GM21447 (cell line): ENCODE measurements at regions not wholly inside any gene's neighbourhood (a gene's known extent, or its start where the extent isn't known, plus 50 kb on each side); places are given as distances from the start of the nearest gene placed in this dataset.

ENCODE experiments used
- ATAC-seq: cut with Tn5 transposase; IDR thresholded peaks from one replicate; pipeline ENCODE4 v1.9.1; 2021; ENCODE audit not compliant: unreplicated experiment

DNA sequence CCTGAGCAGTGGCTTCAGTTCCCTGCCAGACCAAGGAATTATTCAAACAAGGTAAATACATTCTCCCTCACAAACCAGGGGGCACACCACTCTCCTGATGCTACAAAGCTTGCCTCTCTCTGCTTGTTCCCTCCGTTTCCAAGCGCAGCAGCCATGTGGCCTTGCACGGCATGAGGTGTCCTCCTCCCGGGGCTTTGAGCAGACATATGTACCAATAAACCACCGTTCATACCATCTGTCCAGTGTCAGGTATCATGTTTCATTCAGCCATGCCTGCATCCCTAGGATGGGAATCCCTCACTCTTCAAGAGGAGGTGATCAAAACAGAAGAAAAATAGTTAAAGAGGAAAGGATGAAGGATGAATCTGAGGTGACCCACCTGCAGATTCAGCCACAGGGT lies 282.7 kb downstream of the ENC1 start:
- no peak for ATAC-seq

DNA sequence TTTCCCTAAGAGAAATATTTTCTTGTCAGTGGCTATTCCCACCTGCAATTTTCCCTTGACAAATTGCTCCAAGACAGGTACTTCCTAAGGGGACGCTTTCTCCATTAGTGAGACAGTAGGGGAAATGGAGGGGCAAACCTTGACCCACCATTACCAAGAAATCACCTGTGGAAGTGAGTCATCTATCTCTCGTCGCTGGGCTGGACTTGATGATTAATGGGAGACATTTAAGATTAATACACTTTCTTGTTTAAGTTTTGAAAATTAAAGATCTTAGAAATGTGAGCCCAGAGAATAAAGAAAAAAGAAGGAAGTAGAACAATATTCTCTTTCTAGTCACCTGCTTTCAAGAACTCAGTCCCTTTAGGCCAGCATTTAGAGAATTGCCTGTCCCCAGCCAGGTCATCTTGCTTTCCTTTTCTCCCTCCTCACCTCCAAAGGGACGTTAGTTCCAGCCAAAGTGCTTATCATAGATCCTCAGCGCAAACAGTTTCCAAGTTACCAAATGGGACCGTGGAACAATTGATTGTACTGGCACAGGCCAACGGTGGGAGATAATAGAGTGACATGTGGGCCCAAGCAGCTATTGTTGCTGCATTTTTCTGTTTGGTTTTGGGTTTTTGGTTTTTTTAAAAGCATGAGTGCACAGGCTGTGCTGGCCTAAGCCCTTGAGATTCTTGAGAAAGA lies 284.4 kb downstream of the ENC1 start:
- no peak for ATAC-seq

DNA sequence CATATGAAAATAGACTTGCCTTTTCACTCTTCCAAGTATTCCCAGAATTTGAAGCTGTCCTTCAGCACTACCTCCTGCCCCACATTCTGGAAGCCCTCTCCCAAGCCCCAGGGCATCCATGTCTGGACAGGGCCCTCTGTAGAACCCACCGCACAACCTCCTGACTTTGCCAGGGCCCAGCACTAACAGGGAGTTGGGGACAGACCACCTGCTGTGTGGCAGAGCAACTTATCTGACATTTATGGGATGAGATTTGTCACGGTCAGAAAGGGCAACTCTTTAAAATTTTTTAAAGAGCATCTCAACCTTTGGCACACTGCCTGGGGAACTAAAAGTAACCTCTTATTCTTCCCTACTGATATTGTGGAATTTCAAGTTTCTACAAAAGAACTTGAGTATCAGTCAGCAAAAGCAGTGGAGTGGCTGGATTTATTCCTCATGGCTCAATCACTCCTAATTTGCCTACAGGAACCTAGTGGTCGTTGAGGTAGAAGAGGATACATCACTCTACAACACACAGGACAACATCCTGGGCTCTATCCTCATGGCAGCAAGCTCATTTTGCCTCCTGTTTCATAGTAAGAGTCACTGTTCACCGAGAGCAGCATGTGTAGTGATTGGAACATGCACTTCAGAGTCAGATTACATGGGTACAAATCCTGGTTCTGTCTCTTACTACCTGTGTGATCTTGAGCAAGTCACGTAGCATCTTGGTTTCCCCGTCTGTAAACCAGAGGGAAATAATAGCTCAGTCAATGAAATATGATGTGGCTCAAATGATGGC lies 285.3 kb downstream of the ENC1 start:
- ATAC-seq: no peak

DNA sequence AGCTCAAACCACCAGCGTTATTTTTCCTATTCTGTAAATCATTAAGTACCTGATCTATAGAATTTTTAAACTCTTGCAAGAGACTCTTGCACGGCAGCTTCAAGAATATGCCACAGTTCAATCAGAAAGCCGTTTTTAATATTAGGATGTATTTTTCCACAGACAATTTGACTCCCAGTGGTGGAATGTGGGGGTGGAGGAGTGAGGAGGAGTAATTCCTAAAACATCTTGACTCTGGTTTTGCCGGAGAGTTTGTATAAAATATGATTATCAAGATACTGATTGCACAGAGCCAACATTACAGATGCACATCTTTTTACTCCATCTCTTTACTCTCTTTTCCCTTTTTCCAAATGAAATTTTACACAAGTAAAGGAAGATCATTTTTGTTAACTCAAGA lies 288.3 kb downstream of the ENC1 start:
- no peak for ATAC-seq

DNA sequence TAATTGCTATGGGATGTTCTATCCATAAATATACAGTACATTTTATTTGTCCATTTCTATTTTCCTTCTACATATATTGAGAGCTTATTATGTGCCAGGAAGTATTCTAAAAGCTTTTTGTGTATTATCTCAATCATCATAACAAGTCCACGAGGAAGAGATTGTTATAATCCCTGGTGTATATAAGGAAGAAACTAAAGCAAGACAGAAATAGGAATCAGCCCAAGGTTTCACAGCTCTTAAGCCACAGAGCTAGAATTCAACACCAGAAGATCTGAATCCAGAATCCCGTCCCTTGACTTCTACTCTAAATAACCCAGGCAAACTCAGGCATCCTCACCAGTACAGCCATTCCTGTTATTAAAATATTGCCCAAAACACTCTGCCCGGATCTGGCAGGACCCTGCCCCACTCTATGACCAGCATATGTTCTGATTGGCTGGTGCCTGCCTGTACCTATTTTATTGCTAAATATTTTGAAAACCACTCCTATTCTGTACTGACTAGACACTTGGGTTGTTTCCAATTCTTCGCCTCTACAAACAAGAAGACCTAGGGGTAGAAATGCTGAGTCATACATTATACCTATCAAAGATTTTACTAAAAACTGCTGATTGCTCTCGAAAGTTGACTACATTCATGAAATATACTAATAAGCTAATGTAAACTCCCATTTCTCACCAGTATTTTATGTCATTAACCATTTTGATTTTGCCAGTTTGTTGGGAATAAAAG lies 297.4 kb downstream of the ENC1 start:
- ATAC-seq: no peak

GRCh38 chr5:74342182-74342581 lies 298.3 kb downstream of the ENC1 start:
- no peak for ATAC-seq

DNA sequence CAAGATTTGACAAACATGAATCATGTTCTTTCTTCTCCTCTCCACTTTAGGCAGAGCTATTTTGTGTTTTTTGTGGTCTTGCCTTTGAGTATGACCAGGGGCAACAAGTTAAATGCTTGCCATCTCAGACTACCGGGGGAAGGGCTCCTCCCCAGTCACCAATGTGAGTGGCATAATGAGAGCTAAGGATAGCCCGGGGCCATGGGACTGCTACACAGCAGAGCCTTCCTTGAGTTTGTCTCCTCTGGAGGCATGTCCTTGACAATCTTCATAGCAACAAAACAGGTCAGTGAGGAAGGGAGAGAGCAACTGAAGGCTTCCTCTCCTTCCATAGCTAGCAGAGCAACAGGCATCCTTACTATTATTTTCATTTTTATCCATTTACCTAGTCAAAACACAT lies 299.3 kb downstream of the ENC1 start:
- ATAC-seq: no peak

DNA sequence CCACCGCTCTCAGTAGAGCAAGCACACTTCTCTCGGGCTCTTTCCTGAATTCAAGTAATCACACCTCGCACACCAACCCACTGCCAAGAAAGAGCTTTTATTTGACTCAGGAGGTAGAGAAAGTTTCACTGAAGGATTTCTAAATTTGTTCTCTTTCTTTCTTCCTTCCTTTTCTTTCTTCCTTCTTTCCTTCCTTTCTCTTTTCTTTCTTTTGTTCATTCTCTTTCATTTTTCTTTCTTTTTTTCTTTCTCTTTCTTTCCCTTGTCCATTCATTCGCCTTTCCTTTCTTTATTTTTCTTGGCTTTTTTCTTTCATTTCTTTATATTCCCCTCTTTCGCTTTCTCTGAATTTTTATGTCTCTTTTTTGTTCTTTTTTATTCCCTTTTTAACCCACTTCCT lies 300.1 kb downstream of the ENC1 start:
- ATAC-seq: no peak

DNA sequence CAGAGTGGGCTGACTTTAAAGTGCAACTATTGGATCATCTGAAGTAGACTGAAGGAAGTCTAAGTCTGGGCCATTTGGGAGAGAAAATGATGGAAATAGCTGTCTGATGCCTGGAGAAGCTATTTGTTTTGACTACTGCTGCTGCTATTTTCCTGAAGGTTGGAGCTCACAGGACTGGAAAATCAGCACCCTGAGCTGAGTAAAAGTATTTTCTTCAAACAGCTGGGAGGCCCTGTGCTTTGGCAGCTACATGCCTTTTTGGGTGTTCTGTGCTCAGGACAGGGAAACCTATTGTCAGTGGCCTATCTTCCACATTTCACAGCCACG lies 302.6 kb downstream of the ENC1 start:
- ATAC-seq: no peak

DNA sequence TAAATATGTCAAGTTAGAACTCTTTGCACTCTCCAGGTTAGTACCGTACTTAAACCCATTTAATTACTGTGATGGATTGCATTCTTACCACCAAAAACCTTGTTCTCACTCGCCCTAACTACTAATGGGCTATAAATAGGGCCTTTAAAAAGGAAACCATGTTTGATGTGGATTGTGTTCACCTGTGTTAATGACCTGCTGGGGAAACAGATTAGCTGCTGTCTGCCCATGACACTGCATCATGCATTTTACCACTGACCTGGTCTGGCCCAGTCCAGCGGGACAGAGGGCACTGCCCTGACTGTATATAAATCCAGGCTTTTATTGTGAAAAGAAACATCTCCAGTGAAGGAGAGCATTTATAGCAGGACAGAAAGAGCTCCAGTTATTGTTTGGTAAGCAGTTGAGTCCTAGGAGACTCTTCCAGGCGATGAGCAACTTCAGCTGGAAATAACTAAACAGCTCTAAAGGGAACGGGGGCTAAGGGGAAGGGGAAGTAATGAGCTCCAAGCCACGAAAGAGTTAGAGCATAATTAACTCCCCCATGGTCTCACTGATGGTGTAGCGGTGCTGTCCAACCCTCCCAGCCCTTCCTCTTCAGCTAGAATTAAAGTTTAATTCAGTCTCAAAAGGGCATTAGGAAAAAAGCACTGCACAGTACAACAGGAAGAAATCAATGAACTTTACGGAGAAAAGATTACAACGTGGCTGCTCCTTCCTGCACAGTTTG lies 303.1 kb downstream of the ENC1 start:
- ATAC-seq: no peak

DNA sequence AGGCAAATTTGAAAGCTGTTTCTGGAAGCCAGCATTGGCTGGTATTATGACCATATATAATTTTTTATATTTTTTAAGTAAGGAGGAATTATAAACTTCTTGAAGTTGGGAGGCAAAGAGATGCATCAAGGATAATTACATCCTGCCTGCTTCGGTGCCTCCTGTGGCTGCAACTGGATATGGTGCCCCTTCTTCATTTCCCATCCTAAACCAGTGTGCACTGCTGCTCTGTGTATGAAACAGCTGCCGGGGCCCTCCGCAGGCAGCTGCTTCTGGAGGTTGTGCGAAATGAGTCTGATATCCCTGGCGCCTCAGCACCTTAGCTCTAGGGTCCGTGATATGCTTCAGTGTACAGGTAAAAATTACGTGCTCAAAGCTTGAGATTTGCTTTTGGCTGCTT lies 304.2 kb downstream of the ENC1 start:
- ATAC-seq: no peak

GRCh38 chr5:74334762-74335384 lies 305.7 kb downstream of the ENC1 start:
- no peak for ATAC-seq

- ATAC-seq: no peak
These were observed 306.3 kb downstream of the ENC1 start for GRCh38 chr5:74334062-74334761.

GRCh38 chr5:74333430-74333829 lies 307.1 kb downstream of the ENC1 start:
- no peak for ATAC-seq

DNA sequence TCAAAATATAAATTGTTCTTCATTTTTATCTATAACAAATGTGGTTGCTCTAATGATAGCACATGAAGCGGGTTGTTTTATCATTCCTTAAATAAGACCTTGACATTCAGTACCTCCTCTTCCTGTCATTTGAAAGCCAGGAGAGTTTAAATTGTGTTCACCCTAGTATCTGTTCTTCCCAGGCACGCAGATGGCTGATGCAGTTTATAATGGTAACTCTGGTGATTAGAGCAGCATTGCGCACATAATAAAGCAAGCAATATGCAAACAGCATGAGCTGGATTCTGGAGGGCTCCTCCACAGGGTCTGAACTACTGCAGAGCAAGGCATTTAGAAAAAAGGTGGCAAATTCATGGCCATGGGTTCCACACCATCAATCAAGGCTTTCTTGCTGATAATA lies 307.8 kb downstream of the ENC1 start:
- ATAC-seq: no peak

DNA sequence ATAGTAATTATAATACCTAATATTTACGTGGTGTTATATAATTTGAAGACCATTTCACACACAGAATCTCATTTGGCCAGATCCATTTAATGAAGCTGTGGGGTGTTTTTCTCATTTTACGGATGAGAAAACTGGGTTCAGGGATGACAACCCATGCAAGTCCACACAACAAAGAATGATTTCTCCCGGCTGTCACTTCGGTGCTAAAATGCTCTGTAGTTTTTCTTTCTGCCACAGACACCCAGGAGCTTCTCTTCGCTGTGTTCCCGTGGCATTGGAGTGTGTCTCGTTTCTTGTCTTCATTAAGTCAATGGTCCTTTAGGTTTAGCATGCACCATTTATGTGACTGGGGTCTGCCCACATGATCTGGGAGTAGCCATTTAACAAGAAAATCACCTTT lies 308.5 kb downstream of the ENC1 start:
- ATAC-seq: no peak

DNA sequence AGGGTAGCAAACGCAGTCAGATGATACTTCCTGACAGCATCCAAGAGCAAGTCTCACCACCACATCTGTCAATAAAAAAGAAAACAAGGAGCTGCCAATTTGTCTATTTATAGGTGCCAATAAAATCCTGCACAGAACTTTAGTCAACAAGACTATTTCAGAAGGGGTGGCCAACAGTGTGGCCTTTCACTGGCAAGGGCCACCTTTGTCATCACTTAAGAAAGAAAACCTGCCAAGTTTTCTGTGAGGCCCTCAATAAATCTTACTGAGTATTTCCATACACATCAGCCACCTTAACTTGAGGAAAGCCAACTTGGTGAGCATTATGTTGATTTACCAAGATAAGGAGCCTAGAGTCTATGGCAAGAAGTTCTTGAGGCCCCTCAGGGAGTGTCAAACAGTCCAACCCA lies 312.3 kb downstream of the ENC1 start:
- no peak for ATAC-seq

DNA sequence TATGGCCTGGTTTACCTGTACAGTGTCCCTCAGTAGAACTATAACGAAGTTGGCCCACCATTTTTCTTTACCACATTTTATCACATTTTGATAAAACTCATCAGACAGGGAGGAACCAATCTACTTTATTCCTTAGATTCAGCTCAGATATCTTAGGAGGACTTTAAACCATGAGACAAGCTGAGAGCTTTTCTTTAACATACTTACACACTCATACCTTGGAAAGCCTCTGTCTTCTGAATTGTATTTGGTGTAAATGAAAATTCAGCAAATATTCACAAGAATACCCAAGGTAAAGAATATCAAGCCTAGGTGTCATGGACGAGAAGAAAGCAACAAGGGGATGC lies 313.2 kb downstream of the ENC1 start:
- no peak for ATAC-seq

DNA sequence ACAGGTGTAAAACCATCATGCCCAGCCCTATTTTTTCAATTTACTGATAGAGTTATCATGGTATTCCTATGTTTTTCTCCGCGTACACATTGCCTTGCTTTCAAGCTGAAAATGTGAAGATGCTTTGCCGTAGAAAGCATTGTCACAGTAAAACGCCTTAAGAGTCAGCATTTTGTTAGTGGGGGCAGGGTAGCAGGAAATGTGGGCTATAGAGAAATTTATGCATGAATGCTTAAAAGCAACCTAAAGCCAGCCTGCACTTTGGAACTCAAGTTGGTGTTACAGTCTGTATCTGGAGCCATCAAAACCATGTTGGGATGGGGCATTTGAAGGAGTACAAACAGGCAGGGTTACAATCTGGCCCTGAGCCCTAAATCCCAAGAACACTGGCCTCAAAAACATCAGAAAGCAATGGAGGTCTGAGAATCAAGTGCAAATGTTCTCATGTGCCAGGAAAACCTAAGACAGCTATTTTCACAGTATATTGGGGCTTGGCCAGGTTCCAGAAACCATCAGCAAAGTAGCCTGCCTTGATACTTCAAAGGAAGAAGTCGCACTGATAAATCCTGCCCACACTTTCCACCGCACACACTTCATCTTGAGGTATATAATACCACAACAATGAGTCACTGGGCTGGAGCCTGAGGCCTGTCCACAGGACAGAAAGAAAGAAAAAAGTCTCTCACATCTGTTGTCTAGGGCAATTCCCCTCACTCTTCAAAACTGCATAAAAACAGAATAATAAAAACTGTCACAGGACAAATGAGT lies 313.8 kb downstream of the ENC1 start:
- peak; percentile 94 for ATAC-seq

GRCh38 chr5:74325866-74326265 lies 314.7 kb downstream of the ENC1 start:
- no peak for ATAC-seq
